ENCODE measurements at regions not wholly inside any gene's neighbourhood (a gene's known extent, or its start where the extent isn't known, plus 50 kb on each side); places are given as distances from the start of the nearest gene placed in this dataset.
A peak's percentile ranks its signal among the peaks of the same experiment; 100 is the strongest.

- no peak overlapping the region for H3K27ac ChIP-seq (ENCODE audit: low read depth, low read length)
- no peak overlapping the region for H3K4me3 ChIP-seq (ENCODE audit: low read depth, low read length)
- H3K9ac ChIP-seq (ENCODE audit: low read depth, low read length): no peak overlapping the region
- no peaks in the 10 kb centered on the region for H3K27me3 ChIP-seq (ENCODE audit: control insufficient read depth, insufficient read depth, low read length)
- H3K4me1 ChIP-seq (ENCODE audit: control insufficient read depth, insufficient read depth, low read length): no peaks in the 10 kb centered on the region; the same call in 1 of the 2 replicates
- H3K36me3 ChIP-seq (ENCODE audit: control insufficient read depth, insufficient read depth, low read length): no peaks in the 10 kb centered on the region
- no peaks in the 10 kb centered on the region for H3K9me3 ChIP-seq (ENCODE audit: control insufficient read depth, insufficient read depth, low read length)
Measured at GRCh38 chr6:4513561-4513960, 262.6 kb upstream of the CDYL start.

- Histone ChIP-seq H3K9ac (ENCODE audit: low read depth, low read length) (no peak overlapping the region), H3K27ac (ENCODE audit: low read depth, low read length) (no peak overlapping the region), H3K27me3 (ENCODE audit: control insufficient read depth, insufficient read depth, low read length) (no peaks in the 10 kb centered on the region), H3K4me1 (ENCODE audit: control insufficient read depth, insufficient read depth, low read length) (no peaks in the 10 kb centered on the region; the same call in 1 of the 2 replicates), H3K9me3 (ENCODE audit: control insufficient read depth, insufficient read depth, low read length) (no peaks in the 10 kb centered on the region), H3K4me3 (ENCODE audit: low read depth, low read length) (no peak overlapping the region), H3K36me3 (ENCODE audit: control insufficient read depth, insufficient read depth, low read length) (no peaks in the 10 kb centered on the region)
Measured at GRCh38 chr6:4512051-4512471, 264.1 kb upstream of the CDYL start.

GRCh38 chr6:4511641-4512020 is 264.6 kb upstream of the CDYL start:
- H3K27ac ChIP-seq (ENCODE audit: low read depth, low read length): no peak overlapping the region
- H3K27me3 ChIP-seq (ENCODE audit: control insufficient read depth, insufficient read depth, low read length): no peaks in the 10 kb centered on the region
- no peaks in the 10 kb centered on the region for H3K9me3 ChIP-seq (ENCODE audit: control insufficient read depth, insufficient read depth, low read length)
- H3K4me3 ChIP-seq (ENCODE audit: low read depth, low read length): no peak overlapping the region
- H3K36me3 ChIP-seq (ENCODE audit: control insufficient read depth, insufficient read depth, low read length): no peaks in the 10 kb centered on the region
- H3K4me1 ChIP-seq (ENCODE audit: control insufficient read depth, insufficient read depth, low read length): no peaks in the 10 kb centered on the region; the same call in 1 of the 2 replicates
- H3K9ac ChIP-seq (ENCODE audit: low read depth, low read length): no peak overlapping the region

- Histone ChIP-seq H3K9ac (ENCODE audit: low read depth, low read length) (no peak overlapping the region), H3K4me1 (ENCODE audit: control insufficient read depth, insufficient read depth, low read length) (no peaks in the 10 kb centered on the region; the same call in 1 of the 2 replicates), H3K27ac (ENCODE audit: low read depth, low read length) (no peak overlapping the region), H3K4me3 (ENCODE audit: low read depth, low read length) (no peak overlapping the region), H3K9me3 (ENCODE audit: control insufficient read depth, insufficient read depth, low read length) (peaks cover 5% of the 10 kb centered on the region; the same call in 1 of the 2 replicates), H3K27me3 (ENCODE audit: control insufficient read depth, insufficient read depth, low read length) (no peaks in the 10 kb centered on the region), H3K36me3 (ENCODE audit: control insufficient read depth, insufficient read depth, low read length) (no peaks in the 10 kb centered on the region)
Measured at GRCh38 chr6:4510906-4511640, 265.1 kb upstream of the CDYL start.

- Histone ChIP-seq H3K36me3 (ENCODE audit: control insufficient read depth, insufficient read depth, low read length) (no peaks in the 10 kb centered on the region), H3K27ac (ENCODE audit: low read depth, low read length) (no peak overlapping the region), H3K27me3 (ENCODE audit: control insufficient read depth, insufficient read depth, low read length) (no peaks in the 10 kb centered on the region), H3K4me1 (ENCODE audit: control insufficient read depth, insufficient read depth, low read length) (no peaks in the 10 kb centered on the region; the same call in 1 of the 2 replicates), H3K9ac (ENCODE audit: low read depth, low read length) (no peak overlapping the region), H3K4me3 (ENCODE audit: low read depth, low read length) (no peak overlapping the region), H3K9me3 (ENCODE audit: control insufficient read depth, insufficient read depth, low read length) (peaks cover 6% of the 10 kb centered on the region; the same call in 1 of the 2 replicates)
Measured at GRCh38 chr6:4510317-4510716, 265.9 kb upstream of the CDYL start.

- Histone ChIP-seq H3K27me3 (ENCODE audit: control insufficient read depth, insufficient read depth, low read length) (no peaks in the 10 kb centered on the region), H3K4me3 (ENCODE audit: low read depth, low read length) (no peak overlapping the region), H3K9me3 (ENCODE audit: control insufficient read depth, insufficient read depth, low read length) (peaks cover 6% of the 10 kb centered on the region; the same call in 1 of the 2 replicates), H3K9ac (ENCODE audit: low read depth, low read length) (no peak overlapping the region), H3K27ac (ENCODE audit: low read depth, low read length) (no peak overlapping the region), H3K36me3 (ENCODE audit: control insufficient read depth, insufficient read depth, low read length) (no peaks in the 10 kb centered on the region), H3K4me1 (ENCODE audit: control insufficient read depth, insufficient read depth, low read length) (peaks cover 5% of the 10 kb centered on the region)
Measured at GRCh38 chr6:4509506-4509905, 266.7 kb upstream of the CDYL start.

GRCh38 chr6:4506792-4507191 is 269.4 kb upstream of the CDYL start:
- Histone ChIP-seq H3K27ac (ENCODE audit: low read depth, low read length) (no peak overlapping the region), H3K9ac (ENCODE audit: low read depth, low read length) (no peak overlapping the region), H3K9me3 (ENCODE audit: control insufficient read depth, insufficient read depth, low read length) (peaks cover 6% of the 10 kb centered on the region; the same call in 1 of the 2 replicates), H3K27me3 (ENCODE audit: control insufficient read depth, insufficient read depth, low read length) (no peaks in the 10 kb centered on the region), H3K36me3 (ENCODE audit: control insufficient read depth, insufficient read depth, low read length) (no peaks in the 10 kb centered on the region), H3K4me3 (ENCODE audit: low read depth, low read length) (no peak overlapping the region), H3K4me1 (ENCODE audit: control insufficient read depth, insufficient read depth, low read length) (peaks cover 26% of the 10 kb centered on the region)

- Histone ChIP-seq H3K27me3 (ENCODE audit: control insufficient read depth, insufficient read depth, low read length) (no peaks in the 10 kb centered on the region), H3K27ac (ENCODE audit: low read depth, low read length) (no peak overlapping the region), H3K4me1 (ENCODE audit: control insufficient read depth, insufficient read depth, low read length) (peaks cover 26% of the 10 kb centered on the region), H3K4me3 (ENCODE audit: low read depth, low read length) (no peak overlapping the region), H3K9ac (ENCODE audit: low read depth, low read length) (no peak overlapping the region), H3K9me3 (ENCODE audit: control insufficient read depth, insufficient read depth, low read length) (peaks cover 6% of the 10 kb centered on the region; the same call in 1 of the 2 replicates), H3K36me3 (ENCODE audit: control insufficient read depth, insufficient read depth, low read length) (no peaks in the 10 kb centered on the region)
Measured at GRCh38 chr6:4506223-4506622, 270.0 kb upstream of the CDYL start.

- H3K9me3 ChIP-seq (ENCODE audit: control insufficient read depth, insufficient read depth, low read length): peaks cover 6% of the 10 kb centered on the region; the same call in 1 of the 2 replicates
- H3K4me1 ChIP-seq (ENCODE audit: control insufficient read depth, insufficient read depth, low read length): peaks cover 26% of the 10 kb centered on the region
- H3K9ac ChIP-seq (ENCODE audit: low read depth, low read length): no peak overlapping the region
- H3K27ac ChIP-seq (ENCODE audit: low read depth, low read length): peak overlapping the region; percentile 43
- H3K27me3 ChIP-seq (ENCODE audit: control insufficient read depth, insufficient read depth, low read length): no peaks in the 10 kb centered on the region
- no peaks in the 10 kb centered on the region for H3K36me3 ChIP-seq (ENCODE audit: control insufficient read depth, insufficient read depth, low read length)
- no peak overlapping the region for H3K4me3 ChIP-seq (ENCODE audit: low read depth, low read length)
Measured at GRCh38 chr6:4504700-4505099, 271.5 kb upstream of the CDYL start.

GRCh38 chr6:4503700-4504099 is 272.5 kb upstream of the CDYL start:
- Histone ChIP-seq H3K4me3 (ENCODE audit: low read depth, low read length) (peak overlapping the region; percentile 32; the same call in 1 of the 2 replicates), H3K4me1 (ENCODE audit: control insufficient read depth, insufficient read depth, low read length) (peaks cover 26% of the 10 kb centered on the region), H3K27ac (ENCODE audit: low read depth, low read length) (peak overlapping the region; percentile 54), H3K36me3 (ENCODE audit: control insufficient read depth, insufficient read depth, low read length) (no peaks in the 10 kb centered on the region), H3K27me3 (ENCODE audit: control insufficient read depth, insufficient read depth, low read length) (no peaks in the 10 kb centered on the region), H3K9me3 (ENCODE audit: control insufficient read depth, insufficient read depth, low read length) (peaks cover 6% of the 10 kb centered on the region; the same call in 1 of the 2 replicates), H3K9ac (ENCODE audit: low read depth, low read length) (no peak overlapping the region)

GRCh38 chr6:4496284-4496683 is 279.9 kb upstream of the CDYL start:
- no peak overlapping the region for H3K27ac ChIP-seq (ENCODE audit: low read depth, low read length)
- H3K27me3 ChIP-seq (ENCODE audit: control insufficient read depth, insufficient read depth, low read length): no peaks in the 10 kb centered on the region
- H3K4me1 ChIP-seq (ENCODE audit: control insufficient read depth, insufficient read depth, low read length): no peaks in the 10 kb centered on the region
- H3K9ac ChIP-seq (ENCODE audit: low read depth, low read length): no peak overlapping the region
- no peaks in the 10 kb centered on the region for H3K36me3 ChIP-seq (ENCODE audit: control insufficient read depth, insufficient read depth, low read length)
- no peaks in the 10 kb centered on the region for H3K9me3 ChIP-seq (ENCODE audit: control insufficient read depth, insufficient read depth, low read length)
- H3K4me3 ChIP-seq (ENCODE audit: low read depth, low read length): no peak overlapping the region
